ENCODE measurements at regions not wholly inside any gene's neighbourhood (a gene's known extent, or its start where the extent isn't known, plus 50 kb on each side); places are given as distances from the start of the nearest gene placed in this dataset.

GRCh38 chr22:46038174-46038487 is 61.2 kb upstream of the WNT7B start:
- no peak for TF ChIP-seq POLR2A (IDR thresholded peaks at IDR 0.05)
- TF ChIP-seq, protein P1, sequence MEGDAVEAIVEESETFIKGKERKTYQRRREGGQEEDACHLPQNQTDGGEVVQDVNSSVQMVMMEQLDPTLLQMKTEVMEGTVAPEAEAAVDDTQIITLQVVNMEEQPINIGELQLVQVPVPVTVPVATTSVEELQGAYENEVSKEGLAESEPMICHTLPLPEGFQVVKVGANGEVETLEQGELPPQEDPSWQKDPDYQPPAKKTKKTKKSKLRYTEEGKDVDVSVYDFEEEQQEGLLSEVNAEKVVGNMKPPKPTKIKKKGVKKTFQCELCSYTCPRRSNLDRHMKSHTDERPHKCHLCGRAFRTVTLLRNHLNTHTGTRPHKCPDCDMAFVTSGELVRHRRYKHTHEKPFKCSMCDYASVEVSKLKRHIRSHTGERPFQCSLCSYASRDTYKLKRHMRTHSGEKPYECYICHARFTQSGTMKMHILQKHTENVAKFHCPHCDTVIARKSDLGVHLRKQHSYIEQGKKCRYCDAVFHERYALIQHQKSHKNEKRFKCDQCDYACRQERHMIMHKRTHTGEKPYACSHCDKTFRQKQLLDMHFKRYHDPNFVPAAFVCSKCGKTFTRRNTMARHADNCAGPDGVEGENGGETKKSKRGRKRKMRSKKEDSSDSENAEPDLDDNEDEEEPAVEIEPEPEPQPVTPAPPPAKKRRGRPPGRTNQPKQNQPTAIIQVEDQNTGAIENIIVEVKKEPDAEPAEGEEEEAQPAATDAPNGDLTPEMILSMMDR (IDR thresholded peaks at IDR 0.05): no peak
